HG03097 (cell line): ENCODE measurements at regions not wholly inside any gene's neighbourhood (a gene's known extent, or its start where the extent isn't known, plus 50 kb on each side); places are given as distances from the start of the nearest gene placed in this dataset.

ENCODE experiments used
- ATAC-seq: cut with Tn5 transposase; IDR thresholded peaks from one replicate; pipeline ENCODE4 v1.9.1; 2021; ENCODE audit not compliant: unreplicated experiment, low FRiP score

DNA sequence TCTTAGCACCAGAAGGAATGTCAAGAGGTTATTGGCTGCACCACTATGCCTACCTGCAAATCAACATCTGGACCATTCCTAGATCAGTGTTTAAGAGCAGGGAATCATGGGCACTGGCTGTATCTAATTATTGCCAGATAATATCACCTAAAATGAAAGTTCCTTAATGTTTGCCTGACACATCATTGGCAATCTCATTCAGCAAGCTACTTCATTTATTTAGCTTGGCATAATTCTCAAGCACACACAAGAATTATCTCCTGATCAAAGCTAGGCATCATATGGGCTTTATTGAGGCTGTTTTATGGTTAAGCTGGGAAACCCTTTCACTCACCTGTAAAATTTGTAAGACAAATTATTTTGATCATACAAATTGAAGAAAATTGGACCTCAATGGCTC, 581.7 kb downstream of the INHBA start:
- no peak for ATAC-seq

DNA sequence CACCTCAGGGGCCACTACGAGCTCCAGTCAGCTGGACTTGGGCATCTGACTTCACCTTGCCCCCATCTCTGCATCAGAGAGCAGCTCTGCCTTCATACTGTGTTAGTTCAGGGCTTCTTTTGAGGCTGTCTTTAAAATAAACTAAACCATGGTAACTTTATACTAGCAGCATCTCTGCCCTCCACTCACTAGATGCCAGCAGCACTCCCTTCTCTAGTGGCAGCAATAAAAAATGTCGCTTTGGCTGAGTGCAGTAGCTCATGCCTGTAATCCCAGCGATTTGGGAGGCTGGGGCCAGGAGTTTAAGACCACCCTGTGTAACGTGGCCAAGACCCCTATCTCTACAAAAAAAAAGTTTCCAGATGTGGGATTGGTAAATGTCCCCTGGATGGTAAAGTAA, 584.4 kb downstream of the INHBA start:
- ATAC-seq: no peak

DNA sequence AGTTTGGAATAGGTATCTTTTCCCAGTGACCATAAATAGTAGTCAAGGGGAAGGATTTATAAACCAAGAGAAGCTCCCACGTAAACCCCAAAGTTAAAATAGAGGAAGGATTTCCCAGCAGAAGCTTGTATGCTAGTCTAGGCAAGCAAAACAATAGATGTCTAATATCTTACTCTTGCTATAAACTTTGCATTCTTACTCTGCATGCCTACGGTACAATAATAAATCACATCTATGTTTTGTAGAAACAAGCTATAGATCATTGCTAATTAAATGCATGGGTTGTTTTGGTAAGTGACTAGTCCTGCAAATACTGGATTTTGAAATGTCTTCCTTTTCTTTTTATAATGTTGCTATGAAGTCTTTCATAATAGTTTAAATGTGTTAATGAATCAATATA, 585.5 kb downstream of the INHBA start:
- no peak for ATAC-seq

DNA sequence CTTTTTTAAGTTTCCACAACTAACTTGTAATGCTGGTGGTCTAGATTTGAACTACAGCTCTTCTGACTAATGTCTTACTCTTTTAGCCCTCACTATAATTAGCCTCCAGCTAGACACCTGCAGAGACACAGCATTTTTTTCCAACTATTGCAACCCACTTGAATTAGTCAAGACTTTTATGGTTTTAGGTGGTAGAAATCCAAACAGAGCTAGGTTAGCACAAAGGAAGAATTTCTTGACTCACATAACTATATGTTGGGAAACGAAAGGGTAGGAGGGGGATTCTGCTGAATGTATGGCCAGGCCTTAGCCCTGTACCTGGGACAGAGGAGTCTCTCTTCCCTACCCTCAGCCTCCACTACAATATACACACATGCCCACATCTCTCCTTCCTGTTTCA, 586.1 kb downstream of the INHBA start:
- ATAC-seq: no peak

DNA sequence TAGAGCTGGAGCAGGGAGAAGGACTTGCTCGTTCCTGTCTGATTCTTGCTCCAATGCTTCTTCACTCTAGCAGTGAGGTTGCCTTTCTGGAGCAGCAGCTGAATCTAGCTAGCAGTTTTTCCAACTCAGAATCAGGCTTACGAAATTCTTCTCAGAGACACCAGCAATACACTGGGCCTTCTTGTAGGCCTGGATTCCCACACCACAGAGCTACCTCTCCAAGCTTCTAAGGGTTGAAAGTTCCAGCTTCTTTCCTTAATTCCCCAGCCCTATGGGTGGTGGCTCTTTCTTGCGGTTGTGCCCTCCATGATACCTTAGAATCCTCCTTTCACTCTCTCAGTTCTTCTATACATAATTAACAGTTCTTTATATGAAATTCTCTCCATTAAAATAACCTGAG, 586.6 kb downstream of the INHBA start:
- no peak for ATAC-seq

DNA sequence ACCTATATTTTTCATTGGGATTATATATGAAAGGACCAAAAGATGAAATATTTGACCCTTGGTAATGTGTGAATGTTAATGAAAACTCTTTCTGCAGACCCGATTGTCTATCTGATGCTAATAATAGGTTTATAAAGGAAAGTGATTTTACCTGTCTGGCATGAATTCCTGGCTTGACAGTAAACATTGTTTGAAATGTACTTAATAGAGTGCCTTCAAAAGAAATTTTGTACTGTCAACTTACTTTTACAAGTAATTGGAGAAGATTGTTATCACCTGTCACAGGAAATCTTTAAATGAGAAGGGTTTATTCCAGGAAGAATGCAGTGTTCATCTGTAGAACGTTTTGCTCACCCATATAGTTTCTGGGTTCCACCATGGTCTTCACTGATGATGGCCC, 588.2 kb downstream of the INHBA start:
- no peak for ATAC-seq

DNA sequence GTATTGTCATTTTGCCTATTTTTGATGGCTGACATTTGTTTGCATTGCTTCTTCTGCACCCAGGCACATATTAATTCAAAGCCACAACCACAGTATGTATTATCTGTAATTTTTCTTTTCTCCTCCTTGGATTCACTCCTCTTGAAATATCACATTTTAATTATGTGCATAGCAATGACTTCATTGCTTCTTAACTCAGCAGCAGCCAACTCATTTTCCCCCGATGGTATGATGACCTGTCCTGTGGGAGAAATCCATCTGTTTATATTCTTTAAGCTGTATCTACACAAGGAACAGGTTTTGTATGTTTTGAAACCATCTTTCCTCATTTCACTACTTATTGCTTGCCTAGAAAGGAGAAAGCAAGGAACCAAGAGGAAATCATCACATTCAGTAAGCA, 588.8 kb downstream of the INHBA start:
- no peak for ATAC-seq

DNA sequence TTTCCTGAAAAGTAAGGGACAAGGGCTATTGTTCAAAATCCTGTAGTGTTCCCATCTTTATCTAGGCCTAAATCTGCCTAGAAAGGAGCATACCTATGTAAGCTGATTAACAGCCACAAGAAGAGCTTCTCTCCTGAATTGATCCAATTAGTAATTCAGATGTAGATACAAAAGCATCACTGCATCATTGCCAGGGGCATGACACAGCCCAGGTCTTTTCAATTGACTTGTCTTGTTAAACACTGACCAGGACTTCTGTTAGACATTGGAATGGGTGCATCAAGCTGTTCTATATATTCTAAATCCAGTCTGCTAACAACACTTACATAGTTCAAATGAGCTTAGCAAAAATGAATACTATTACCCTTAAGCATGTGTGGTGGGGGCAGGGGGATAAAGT, 589.2 kb downstream of the INHBA start:
- no peak for ATAC-seq

DNA sequence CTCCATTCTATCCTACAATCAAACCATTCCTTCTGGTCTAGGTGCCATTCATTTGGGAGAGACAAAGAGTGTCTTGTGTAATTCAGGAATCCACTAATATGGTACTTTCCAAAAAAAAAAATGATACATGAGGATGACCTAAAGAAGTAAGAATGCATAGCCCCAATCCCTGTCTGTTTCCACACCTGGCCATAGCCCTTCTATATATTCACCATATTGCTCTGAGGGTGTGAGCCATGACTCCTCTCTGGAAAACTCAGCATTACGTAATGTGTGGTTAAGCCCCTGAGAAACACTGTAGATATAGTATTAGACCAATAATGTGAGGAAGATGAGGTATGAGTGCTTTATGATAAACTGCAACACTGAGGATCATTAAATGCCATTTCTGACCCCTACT, 592.7 kb downstream of the INHBA start:
- ATAC-seq: no peak

DNA sequence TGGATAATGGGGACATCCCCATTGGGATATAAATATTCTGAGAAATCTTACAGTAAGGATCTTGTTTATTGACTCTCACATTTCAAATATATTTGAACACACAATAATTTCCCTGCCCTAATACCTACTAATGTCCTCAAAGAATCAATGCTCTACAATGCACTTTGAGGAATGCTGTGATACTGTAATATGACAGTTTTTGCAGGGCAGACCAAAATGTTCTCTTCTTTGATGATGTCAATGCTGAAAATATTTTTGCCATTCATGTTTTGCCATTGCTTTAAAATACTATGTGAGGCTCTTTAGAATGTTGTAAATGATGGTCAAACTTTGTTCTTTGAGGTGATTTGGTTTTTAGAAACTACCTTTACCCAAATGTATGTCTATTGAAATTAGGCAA, 594.1 kb downstream of the INHBA start:
- ATAC-seq: no peak

DNA sequence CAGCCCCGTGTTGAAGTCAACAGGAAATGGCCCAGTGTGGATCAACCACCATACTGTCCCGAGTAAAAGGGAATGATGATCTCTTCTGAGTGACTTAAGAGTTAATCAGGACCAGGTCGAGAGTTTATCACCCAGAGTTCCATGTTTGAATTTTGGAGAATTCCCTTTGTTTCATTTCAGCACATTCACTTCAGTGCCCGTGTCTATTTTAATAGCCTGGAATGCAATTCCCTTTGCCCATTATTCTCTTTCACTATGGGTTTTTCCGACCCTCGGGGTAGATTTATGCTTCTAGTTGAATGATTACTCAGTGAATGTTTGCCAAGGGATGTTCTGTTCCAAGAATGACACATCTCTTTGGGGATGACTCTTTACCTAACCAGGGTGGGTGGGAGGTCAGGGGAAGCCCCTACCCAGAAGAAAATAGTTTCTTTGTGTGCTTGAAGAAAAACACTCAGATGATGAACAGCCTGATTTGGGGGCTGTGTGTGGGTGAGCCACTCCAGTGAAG, 594.9 kb downstream of the INHBA start:
- ATAC-seq: no peak

DNA sequence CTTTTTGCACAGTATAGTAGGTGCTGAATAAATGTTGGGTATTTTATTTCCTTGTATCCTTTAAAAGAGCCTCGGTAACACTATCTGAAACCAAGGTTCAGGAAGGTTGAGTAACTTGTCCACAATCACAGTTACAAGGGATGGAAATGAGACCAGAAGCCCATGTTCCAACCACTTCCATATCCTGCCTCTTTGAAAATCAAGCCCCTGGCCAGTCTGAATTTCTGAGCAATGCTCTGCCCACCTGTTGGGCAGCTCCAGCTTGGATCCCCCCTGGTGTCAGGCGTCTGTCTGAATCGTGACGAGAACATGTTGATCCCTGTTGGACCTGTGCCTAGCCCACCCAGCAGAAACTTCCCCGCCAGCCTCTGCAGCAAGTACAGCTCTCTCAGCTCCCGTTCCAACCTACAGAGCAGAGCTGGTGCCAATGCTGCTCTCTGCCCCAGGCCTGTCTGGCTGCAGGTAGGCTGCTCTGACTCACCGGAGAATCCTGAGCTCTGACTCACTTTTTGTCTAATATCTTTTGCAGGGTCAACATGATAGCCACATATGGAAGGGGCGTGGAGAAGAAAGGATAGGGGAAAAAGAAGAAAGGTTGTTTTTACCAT, 595.5 kb downstream of the INHBA start:
- ATAC-seq: no peak

DNA sequence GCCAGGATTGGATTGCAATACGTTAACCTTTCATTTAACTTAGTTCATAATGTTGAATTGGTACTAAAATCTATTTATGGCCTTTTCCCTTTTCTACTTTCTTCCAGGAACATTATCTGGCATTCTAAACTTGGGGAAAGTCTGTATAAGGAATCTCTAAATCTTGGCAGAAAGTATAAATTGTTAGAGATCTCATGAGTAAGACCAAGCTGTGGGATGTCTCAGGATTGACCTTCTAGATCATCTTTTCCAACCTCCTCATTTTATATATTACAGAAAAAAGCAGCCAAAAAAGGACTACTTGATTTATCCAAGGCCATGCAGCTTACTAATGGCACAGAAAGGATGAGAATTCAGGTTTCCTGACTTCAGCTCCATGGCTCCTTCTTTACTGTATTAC, 598.3 kb downstream of the INHBA start:
- no peak for ATAC-seq

DNA sequence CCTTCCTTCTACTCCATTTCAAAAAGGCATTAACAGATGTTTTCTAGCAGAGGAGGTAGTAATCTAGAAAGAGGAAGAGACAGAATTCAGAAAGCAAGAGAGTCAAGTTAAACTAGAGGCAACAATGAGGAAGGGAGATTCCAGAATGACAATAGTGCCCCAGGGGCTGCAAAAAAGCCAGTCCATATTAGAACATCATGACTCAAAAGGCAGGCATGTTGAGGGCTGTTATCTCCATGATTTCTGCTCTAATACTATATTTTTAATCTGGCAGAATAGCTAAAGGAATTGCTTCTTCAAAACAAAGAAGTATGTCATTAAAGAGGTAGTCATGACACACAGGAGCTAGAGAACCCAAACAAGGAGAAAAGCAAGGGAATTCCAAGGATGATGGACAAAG, 599.6 kb downstream of the INHBA start:
- no peak for ATAC-seq

DNA sequence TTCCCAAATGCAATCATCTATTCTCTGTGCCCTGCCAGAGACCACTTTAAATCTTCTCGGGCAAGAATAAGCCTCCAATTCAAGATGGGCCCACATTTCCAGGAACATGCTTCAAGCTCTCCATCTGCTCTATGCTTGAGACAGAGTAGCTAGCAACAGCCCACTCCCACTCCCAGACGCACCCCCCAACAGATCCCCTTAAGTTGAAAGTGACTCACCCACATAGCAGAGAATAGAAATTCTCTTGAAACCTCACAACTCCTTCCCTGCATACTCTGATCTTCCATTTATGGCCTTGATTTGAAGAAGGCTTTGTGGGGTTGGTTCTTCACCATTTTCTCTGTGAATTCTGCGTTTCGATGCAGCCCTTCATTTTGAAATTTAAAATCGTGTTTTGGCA, 604.0 kb downstream of the INHBA start:
- no peak for ATAC-seq

DNA sequence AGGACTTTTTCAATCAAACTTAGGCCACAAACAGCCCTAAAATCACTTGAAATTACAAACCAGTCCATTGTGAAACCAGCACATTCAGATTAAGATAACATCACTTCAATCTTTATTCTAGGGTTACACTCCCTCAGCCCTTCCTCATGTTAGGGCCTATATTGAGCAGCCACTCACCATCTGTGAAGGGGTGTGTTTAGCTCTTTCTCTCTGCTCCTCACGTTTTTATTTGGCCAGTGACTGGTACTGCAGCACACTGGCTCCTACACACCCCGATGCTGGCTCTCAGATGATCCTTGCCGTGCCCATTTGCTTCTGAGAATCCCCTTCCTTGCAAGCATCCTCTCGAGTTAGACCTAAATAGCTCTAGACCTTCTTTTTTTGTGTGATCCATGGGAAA, 604.5 kb downstream of the INHBA start:
- ATAC-seq: no peak

DNA sequence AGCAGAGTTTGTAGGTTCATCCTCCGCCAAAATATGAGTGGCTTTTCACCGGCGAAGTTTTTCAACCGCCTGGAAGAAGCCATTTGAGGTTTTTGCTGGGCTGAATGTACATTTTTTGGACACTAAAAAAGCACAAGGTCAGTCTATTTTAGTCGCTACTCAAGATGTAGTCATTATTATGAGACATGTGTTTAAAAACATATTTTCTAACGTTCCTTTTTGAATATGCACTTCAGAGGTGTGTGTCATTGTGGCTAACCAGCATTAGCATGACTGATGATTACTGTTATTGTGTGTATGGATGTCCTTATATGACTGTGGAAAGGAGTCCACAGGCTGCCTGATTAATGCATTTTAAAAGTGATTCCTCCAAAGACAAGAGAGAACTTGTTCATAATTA, 605.4 kb downstream of the INHBA start:
- ATAC-seq: no peak

DNA sequence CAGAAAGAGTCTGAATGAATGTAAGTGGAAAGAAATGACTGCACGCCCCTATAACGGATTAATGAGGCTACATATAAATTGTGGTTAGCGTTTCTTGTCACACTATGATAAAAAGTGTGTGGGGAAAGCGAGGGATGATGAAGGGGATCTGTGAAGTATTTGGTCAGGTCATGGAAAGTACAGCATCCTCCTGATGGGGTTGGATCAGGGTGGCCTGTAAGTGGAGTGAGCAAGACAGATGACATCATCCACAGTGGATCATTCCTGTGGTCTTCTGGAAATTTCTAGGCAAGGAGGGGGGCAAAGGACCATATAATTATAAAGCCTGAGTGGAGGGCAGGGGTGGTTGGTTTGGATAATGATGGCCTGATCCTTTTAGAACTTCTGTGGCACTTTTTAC, 606.0 kb downstream of the INHBA start:
- no peak for ATAC-seq

DNA sequence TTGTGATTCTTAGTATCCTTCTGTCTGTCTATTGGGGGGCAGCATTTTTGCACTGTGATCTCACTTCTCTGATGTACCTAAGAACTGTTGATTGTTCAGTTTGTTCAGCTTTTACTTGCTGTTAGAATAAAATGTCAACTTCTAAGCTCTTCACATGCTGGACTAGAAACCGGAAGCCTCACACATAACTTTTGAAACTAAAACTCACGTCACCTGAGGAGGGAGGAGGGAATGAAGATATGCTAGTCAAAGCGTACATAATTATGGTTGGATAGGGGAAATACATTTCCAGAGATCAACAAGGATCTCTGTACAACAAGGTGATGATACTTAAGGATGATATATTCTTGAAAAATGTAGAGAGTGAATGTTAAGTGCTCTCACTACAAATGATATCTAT, 609.7 kb downstream of the INHBA start:
- no peak for ATAC-seq

DNA sequence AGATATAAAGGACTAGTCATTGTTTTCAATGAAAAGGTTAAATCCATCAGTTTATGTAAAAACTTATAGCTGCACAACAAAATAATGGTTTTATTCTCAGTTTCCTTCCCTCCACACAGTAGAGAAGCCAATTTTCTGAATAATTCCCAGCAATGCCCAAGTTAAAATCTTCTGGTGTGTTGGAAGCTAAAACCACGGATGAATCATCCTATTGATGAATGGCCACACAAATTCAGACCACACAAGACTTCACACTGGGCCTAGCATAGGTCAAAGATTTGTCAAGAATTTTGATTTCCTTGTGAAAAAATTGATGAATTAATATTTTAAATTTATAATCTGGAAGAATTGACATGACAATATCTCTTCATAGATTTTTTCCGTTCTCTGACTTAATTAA, 617.6 kb downstream of the INHBA start:
- ATAC-seq: no peak

DNA sequence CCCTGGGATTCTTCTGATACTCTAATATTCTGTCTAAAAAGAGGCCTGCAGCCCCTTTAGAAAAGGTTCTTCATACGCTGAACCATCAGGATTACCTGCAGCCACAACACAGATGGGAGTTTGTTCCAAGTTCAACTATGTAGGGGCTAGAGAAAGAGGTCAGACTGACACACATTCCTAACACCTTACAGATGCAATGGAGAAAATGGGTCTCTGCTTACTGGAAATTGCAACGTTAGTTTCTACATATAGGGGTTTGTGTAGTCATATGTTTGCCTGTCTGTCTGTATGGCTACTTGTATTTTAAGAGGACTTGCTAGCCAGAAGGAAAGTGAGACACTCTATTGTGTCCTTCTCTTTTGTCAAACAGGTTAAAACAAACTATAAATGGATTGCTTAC, 618.5 kb downstream of the INHBA start:
- ATAC-seq: no peak

DNA sequence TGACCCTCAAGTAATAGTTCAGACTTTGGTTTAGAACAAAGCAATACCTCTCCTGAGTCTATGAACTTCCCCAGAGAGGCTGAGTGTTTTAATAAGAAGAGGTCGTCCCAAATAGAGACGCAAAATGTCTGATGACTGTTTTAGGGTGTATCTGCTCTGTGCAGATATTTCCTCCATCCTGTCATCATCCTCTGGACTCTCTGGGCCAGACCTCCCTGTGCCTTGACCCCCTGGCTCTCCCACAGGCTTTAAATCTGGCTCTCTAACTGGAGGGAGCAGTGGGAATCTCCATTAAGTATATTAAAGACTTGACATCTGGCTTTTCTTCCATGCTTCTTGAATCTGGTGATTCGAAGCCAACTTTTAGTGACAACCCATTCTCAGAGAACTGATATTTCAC, 633.3 kb downstream of the INHBA start:
- ATAC-seq: no peak

DNA sequence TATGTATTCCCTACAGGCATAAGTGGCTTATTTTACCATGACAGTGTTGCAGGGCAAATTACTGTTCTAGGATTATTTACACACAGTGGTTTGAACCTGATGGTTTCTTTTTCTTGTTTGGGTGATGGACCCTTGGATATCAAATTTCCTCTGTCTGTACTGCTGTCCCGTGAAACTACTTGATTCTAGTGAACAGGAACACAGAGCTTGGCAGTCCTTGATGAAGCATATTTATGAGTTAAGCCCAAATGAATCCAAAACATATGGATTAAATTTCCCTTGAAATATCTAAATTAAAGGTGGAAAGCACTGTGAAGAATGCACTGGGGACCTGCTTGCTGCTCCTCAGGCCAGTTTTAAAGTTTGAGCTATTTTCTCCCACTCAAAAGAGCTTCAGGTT, 635.3 kb downstream of the INHBA start:
- ATAC-seq: no peak
